ENCODE measurements at regions not wholly inside any gene's neighbourhood (a gene's known extent, or its start where the extent isn't known, plus 50 kb on each side); places are given as distances from the start of the nearest gene placed in this dataset.
"Not testable (repeated sequence)": the region's sequence is repeated elsewhere in the genome, so short reads cannot be mapped to it uniquely, and the experiment has no call there.

DNA sequence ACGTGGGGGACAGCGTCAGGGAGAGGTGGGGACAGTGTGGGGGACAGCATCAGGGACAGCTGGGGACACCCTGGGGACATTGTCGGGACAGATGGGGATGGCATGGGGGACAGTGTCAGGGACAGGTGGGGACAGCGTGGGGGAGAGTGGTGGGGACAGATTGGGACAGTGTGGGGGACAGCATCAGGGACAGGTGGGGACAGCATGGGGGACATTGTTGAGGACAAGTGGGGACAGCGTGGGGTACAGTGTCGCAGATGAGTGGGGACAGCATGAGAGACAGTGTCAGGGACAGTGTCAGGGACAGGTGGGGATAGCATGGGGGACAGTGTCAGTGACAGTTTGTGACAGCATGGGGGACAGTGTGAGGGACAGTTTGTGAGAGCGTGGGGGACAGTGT, 240.9 kb downstream of the TMEM121 start:
- no peaks in the 10 kb centered on the region for H3K9me3 ChIP-seq
- TF ChIP-seq, protein P1, sequence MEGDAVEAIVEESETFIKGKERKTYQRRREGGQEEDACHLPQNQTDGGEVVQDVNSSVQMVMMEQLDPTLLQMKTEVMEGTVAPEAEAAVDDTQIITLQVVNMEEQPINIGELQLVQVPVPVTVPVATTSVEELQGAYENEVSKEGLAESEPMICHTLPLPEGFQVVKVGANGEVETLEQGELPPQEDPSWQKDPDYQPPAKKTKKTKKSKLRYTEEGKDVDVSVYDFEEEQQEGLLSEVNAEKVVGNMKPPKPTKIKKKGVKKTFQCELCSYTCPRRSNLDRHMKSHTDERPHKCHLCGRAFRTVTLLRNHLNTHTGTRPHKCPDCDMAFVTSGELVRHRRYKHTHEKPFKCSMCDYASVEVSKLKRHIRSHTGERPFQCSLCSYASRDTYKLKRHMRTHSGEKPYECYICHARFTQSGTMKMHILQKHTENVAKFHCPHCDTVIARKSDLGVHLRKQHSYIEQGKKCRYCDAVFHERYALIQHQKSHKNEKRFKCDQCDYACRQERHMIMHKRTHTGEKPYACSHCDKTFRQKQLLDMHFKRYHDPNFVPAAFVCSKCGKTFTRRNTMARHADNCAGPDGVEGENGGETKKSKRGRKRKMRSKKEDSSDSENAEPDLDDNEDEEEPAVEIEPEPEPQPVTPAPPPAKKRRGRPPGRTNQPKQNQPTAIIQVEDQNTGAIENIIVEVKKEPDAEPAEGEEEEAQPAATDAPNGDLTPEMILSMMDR (IDR thresholded peaks at IDR 0.05), result no peak
- H3K4me3 ChIP-seq, result no peak overlapping the region
- DNase-seq (ENCODE audit: low spot score in 2 of 2), result peak in 1 of 2 donors; percentile 38
- H3K4me1 ChIP-seq, result no peaks in the 10 kb centered on the region
- intact Hi-C loops (cut with DNase I), result no loop called here
- H3K27me3 ChIP-seq, result no peaks in the 10 kb centered on the region
- H3K36me3 ChIP-seq, result no peaks in the 10 kb centered on the region
- H3K27ac ChIP-seq, result no peak overlapping the region

DNA sequence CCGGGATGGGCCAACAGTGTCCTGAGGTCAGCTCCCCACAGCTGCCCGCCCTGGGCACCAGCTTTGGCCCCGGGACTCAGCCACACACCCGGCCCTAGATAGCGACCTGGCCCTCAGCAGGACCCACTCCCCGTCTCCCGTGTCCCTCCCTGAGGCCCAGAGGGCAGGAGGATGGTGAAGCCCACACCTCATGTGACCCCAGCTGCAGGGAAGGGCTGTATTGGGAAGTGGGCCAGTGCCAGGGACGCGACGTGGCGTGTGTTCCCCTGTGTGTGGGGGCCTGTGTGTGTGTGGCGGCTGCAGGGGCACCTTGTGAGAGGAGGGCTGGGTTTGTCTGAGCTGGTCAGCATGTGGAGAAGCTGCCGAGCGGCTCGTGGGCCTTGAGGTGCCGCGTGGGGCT, 241.7 kb downstream of the TMEM121 start:
- H3K27me3 ChIP-seq; H3K4me3 ChIP-seq; H3K9me3 ChIP-seq; H3K4me1 ChIP-seq; intact Hi-C loops (cut with DNase I); H3K27ac ChIP-seq; H3K36me3 ChIP-seq: not testable (repeated sequence)
- peak in 1 of 2 donors; percentile 15 for DNase-seq (ENCODE audit: low spot score in 2 of 2)

DNA sequence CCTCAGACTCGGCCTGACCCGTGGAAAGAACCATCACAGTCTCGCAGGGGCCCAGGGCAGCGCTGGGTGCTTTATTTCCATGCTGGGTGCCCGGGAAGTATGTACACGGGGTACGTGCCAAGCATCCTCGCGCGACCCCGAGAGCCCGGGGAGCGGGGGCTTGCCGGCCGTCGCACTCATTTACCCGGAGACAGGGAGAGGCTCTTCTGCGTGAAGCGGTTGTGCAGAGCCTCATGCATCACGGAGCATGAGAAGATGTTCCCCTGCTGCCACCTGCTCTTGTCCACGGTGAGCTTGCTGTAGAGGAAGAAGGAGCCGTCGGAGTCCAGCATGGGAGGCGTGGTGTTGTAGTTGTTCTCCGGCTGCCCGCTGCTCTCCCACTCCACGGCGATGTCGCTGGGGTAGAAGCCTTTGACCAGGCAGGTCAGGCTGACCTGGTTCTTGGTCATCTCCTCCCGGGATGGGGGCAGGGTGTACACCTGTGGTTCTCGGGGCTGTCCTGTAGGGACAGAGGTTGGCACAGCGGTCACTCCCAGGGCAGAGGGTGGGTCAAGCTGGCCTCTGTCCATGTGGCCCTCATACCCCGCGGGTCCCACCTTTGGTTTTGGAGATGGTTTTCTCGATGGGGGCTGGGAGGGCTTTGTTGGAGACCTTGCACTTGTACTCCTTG, 242.8 kb downstream of the TMEM121 start:
- H3K27me3 ChIP-seq; H3K9me3 ChIP-seq; H3K27ac ChIP-seq; H3K4me3 ChIP-seq; intact Hi-C loops (cut with DNase I); H3K4me1 ChIP-seq; H3K36me3 ChIP-seq: not testable (repeated sequence)
- DNase-seq (ENCODE audit: low spot score in 2 of 2), result peak in 1 of 2 donors; percentile 42

- H3K27me3 ChIP-seq; H3K4me3 ChIP-seq; H3K9me3 ChIP-seq; intact Hi-C loops (cut with DNase I); H3K36me3 ChIP-seq; H3K4me1 ChIP-seq; H3K27ac ChIP-seq: not testable (repeated sequence)
- peak in 1 of 2 donors; percentile 28 for DNase-seq (ENCODE audit: low spot score in 2 of 2)
These were observed 244.3 kb downstream of the TMEM121 start for GRCh38 chr14:105770619-105771216.

DNA sequence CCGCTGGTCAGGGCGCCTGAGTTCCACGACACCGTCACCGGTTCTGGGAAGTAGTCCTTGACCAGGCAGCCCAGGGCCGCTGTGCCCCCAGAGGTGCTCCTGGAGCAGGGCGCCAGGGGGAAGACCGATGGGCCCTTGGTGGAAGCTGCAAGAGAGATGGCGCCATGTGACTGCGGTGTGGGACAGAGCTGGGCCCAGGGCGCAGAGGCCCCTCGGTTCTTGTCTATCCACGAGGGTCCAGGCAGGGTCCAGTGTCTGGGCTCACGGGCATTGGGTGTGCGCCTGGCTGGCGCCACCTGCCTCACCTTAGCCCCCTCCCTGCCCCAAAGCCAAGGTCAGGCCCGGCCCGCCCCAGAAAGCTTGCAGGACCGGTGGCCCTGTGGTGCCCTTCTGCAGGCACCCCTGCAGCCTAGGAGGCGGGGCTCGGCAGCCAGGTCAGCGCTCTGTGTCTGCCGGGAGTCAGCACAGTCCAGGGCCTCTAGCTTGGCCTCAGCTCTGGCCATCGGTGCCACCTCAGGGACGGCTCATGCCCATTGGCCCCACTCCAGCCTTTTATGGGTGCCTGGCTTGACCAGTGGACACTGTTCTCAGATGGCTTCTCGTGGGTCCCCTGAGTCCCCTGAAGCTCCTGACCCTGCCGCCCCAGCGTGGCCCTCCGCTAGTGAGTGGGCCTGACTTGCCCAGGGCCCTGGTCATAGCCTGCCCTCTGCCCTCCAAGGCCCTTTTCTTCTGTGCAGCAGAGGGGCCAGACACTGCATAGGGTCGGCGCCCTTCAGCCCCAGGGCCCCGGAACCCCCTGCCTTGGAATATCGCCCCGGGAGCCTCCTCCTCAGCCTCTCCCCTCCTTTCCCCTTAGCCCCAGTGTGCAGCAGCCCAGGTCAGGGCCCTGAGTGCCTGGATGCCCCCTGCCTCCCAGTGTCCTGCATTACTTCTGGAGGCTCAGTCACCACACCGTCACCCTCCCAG, 245.2 kb downstream of the TMEM121 start:
- H3K36me3 ChIP-seq; H3K27ac ChIP-seq; H3K4me1 ChIP-seq; H3K4me3 ChIP-seq; intact Hi-C loops (cut with DNase I); H3K9me3 ChIP-seq; H3K27me3 ChIP-seq: not testable (repeated sequence)
- DNase-seq (ENCODE audit: low spot score in 2 of 2), result peak in 1 of 2 donors; percentile 49

GRCh38 chr14:105772710-105773250, 246.4 kb downstream of the TMEM121 start:
- H3K4me1 ChIP-seq; intact Hi-C loops (cut with DNase I); H3K9me3 ChIP-seq; H3K4me3 ChIP-seq; H3K27me3 ChIP-seq; H3K27ac ChIP-seq; H3K36me3 ChIP-seq: not testable (repeated sequence)
- DNase-seq (ENCODE audit: low spot score in 2 of 2), result peak in 1 of 2 donors; percentile 25

- H3K4me1 ChIP-seq, result no peaks in the 10 kb centered on the region
- no peak overlapping the region for H3K4me3 ChIP-seq
- intact Hi-C loops (cut with DNase I), result no loop called here
- no peak overlapping the region for H3K27ac ChIP-seq
- TF ChIP-seq, protein P1 (IDR thresholded peaks at IDR 0.05), result no peak
- H3K9me3 ChIP-seq, result no peaks in the 10 kb centered on the region
- H3K36me3 ChIP-seq, result no peaks in the 10 kb centered on the region
- peak in 1 of 2 donors; percentile 24 for DNase-seq (ENCODE audit: low spot score in 2 of 2)
- no peaks in the 10 kb centered on the region for H3K27me3 ChIP-seq
These were observed 247.2 kb downstream of the TMEM121 start for GRCh38 chr14:105773584-105773983.

DNA sequence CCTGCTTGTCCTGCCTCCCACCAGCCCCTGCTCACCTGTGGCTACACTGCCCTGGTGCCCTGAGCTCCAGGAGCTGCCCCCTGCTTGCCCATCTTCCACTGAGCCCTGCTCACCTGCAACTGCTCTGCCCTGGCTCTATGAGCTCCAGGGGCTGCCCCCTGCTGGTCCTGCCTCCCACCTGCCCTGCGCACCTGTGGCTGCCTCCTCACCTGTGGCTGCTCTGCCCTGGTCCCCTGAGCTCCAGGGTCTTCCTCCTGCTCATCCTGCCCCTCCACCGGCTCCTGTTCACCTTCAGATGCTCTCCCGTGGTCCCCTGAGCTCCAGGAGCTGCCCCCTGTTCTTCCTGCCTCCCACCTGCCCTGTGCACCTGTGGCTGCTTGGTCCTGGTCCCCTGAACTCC, 247.6 kb downstream of the TMEM121 start:
- Histone ChIP-seq H3K27me3 (no peaks in the 10 kb centered on the region), H3K27ac (no peak overlapping the region), H3K36me3 (no peaks in the 10 kb centered on the region), H3K4me3 (no peak overlapping the region), H3K9me3 (no peaks in the 10 kb centered on the region), H3K4me1 (no peaks in the 10 kb centered on the region)
- DNase-seq (ENCODE audit: low spot score in 2 of 2), result peak in 1 of 2 donors; percentile 34
- intact Hi-C loops (cut with DNase I), result no loop called here
- TF ChIP-seq, protein P1 (IDR thresholded peaks at IDR 0.05), result no peak

- intact Hi-C loops (cut with DNase I), result not testable (repeated sequence)
- peak in 1 of 2 donors; percentile 33 for DNase-seq (ENCODE audit: low spot score in 2 of 2)
These were observed 248.4 kb downstream of the TMEM121 start for GRCh38 chr14:105774585-105775348.

DNA sequence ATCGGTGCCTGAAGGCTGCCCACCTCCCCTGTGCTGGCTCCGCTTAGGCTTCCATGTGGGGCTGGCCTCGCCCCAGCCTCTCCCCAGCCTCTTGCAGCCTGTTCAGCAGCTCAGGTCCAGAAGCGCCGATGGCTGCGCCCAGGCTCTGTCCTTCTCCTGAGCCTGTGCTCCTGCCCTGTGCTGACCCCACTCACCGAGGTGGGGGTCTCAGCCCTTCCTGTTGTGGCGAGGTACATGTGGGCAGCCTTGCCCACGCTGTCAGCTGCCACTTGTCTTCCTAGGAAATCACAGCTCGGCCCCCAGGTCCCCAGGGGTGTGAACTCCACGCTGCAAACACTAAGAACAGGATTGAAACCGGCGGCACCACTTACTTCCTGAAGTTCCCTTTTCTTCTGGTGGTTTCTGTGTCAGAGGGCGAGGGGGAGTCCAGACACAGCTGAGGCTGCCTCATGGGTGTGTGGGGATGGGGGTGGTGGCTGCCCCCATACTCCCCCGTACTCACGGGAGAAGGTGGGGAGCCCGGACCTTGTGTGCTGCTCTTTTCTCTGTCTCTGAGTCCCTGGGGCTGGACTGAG, 249.1 kb downstream of the TMEM121 start:
- H3K27ac ChIP-seq; H3K9me3 ChIP-seq; intact Hi-C loops (cut with DNase I); H3K4me3 ChIP-seq; H3K4me1 ChIP-seq; H3K36me3 ChIP-seq; H3K27me3 ChIP-seq: not testable (repeated sequence)
- peak in 1 of 2 donors; percentile 27 for DNase-seq (ENCODE audit: low spot score in 2 of 2)

More at GRCh38 chr14:105774585-105775348, 248.4 kb downstream of the TMEM121 start:
- not testable (repeated sequence) for H3K36me3 ChIP-seq, H3K27ac ChIP-seq, H3K9me3 ChIP-seq, H3K4me1 ChIP-seq, H3K27me3 ChIP-seq, H3K4me3 ChIP-seq

Measured in ascending aorta (tissue), 2 donors.